Motor neuron (in vitro differentiated cells): ENCODE measurements at regions not wholly inside any gene's neighbourhood (a gene's known extent, or its start where the extent isn't known, plus 50 kb on each side); places are given as distances from the start of the nearest gene placed in this dataset.
A peak's percentile ranks its signal among the peaks of the same experiment; 100 is the strongest.

ENCODE experiments used
- ATAC-seq, 8 experiments: fragments of 200-7000 bp; cut with Tn5 transposase; replicated peaks in 6 of 8; 2 replicates each; pipeline ENCODE4 v1.8.0; 2021; ENCODE audit warnings: mild to moderate bottlenecking in 8 of 8, moderate library complexity in 8 of 8
- H3K27ac ChIP-seq, 2 donors: fragments of 250-450 bp; sonication (Bioruptor Pico); 2 replicates each; pipeline ENCODE4 v1.9.0; 2021; ENCODE audit warnings: antibody characterized with exemption in 2 of 2, mild to moderate bottlenecking in 2 of 2, moderate library complexity in 1 of 2
- H3K4me1 ChIP-seq, 2 donors: fragments of 250-450 bp; sonication (Bioruptor Pico); replicated peaks in 1 of 2; 2 replicates each; pipeline ENCODE4 v1.6.1; 2021; ENCODE audit warnings: antibody characterized with exemption in 2 of 2, mild to moderate bottlenecking in 2 of 2, moderate library complexity in 1 of 2
- H3K4me3 ChIP-seq, 5 donors: fragments of 250-450 bp; sonication (Bioruptor Pico); 2 replicates each; pipeline ENCODE4 v1.9.0; 2021; ENCODE audit warnings: antibody characterized with exemption in 5 of 5, mild to moderate bottlenecking in 5 of 5, moderate library complexity in 4 of 5
- WGBS, 10 experiments: fragments of 450-650 bp; shearing (Covaris generic); methylation state at CpG; one replicate each; pipeline ENCODE4 v1.0.0; 2022; 5-methylcytosine and 5-hydroxymethylcytosine counted together
- in situ Hi-C, 9 experiments: fragments of 400-800 bp; cut with MboI; loops; one replicate each; pipeline ENCODE4 v1.15.0; 2021; ENCODE audit warnings: low sequenced_read_pairs in 9 of 9, low pct_unique_long_range_greater_than_20kb in 2 of 9; ENCODE audit not compliant: unreplicated experiment in 9 of 9

DNA sequence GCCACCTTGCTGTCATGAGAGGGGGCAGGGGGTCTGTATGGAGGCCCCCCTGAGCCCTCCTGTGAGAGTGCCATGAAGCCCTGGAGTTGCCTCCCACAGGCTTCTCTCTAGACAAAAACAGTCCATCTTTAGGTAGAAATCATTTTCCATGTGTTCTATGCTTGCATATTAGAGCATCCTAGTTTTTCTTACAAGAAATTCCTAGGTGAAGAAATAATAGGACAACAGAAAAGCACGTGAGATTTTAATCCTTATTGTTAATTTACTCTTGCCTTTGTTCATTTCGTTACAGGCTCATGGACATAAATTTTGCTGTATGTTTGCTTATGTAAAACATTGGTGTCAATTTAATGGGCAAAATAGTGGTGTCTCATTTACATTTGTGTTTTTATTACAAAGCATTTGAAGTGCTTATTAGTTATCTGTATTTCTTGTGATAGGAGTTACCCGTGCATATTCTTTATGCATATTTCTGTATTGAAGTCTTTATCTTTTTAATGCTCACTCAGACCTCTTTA is 336.9 kb upstream of the RAB6C start:
- 0 to 100% (median 72%) methylated on average over 2 to 3 of the region's 3 CpGs; no CpG with 5 or more reads in 1 of the 10 experiments for WGBS, 10 experiments
- ATAC-seq, result no peak
- Histone ChIP-seq H3K4me3 (no peak overlapping the region), H3K4me1 (peaks cover 0 to 3% of the 10 kb centered on the region in 2 donors), H3K27ac (no peak overlapping the region)
- in situ Hi-C loops, result no loop called here

DNA sequence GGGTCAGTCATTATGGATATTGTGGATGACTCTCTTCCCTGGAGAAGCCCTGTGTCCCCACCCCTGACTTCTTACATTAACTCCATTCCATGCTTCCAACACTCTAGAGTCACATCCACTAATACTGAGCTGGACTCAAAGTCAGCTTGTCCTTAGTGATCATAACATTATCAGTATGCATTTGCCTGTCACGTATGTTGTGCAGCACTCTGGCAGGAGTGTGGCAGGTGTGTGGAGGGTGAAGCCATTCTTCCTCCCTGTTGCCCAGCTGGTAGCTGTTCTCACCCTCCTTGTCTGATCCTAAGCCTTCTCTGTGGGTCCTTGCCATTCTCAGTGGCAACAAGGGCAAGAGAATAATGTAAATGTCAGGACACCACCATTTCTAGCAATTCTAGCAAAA is 334.1 kb upstream of the RAB6C start:
- WGBS, 10 experiments, result 0 to 100% (median 100%) methylated on average over 1 of the region's 1 CpG; no CpG with 5 or more reads in 6 of the 10 experiments
- no peak overlapping the region for H3K27ac ChIP-seq
- ATAC-seq, result no peak
- no peak overlapping the region for H3K4me3 ChIP-seq
- in situ Hi-C loops, result no loop called here
- peaks cover 0 to 3% of the 10 kb centered on the region in 2 donors for H3K4me1 ChIP-seq

DNA sequence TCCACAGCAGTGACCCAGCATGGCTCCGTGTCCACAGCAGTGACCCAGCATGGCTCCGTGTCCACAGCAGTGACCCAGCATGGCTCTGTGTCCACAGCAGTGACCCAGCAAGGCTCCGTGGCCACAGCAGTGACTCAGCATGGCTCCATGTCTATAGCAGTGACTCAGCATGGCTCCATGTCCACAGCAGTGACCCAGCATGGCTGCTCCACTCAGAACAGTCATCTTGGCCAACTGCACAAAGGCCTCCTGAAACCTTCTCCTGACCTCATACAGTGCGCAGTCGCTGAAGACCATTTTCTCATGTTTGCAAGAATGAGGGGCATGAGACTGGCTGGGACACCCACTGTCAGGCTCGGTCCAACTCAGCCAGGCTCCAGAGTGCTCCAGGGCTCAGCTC is 333.4 kb upstream of the RAB6C start:
- H3K27ac ChIP-seq, result no peak overlapping the region
- WGBS, 10 experiments, result 10 to 91% (median 53%) methylated on average over 1 to 4 of the region's 6 CpGs; no CpG with 5 or more reads in 4 of the 10 experiments
- in situ Hi-C loops, result no loop called here
- H3K4me3 ChIP-seq, result no peak overlapping the region
- H3K4me1 ChIP-seq, result peaks cover 0 to 3% of the 10 kb centered on the region in 2 donors
- no peak for ATAC-seq

DNA sequence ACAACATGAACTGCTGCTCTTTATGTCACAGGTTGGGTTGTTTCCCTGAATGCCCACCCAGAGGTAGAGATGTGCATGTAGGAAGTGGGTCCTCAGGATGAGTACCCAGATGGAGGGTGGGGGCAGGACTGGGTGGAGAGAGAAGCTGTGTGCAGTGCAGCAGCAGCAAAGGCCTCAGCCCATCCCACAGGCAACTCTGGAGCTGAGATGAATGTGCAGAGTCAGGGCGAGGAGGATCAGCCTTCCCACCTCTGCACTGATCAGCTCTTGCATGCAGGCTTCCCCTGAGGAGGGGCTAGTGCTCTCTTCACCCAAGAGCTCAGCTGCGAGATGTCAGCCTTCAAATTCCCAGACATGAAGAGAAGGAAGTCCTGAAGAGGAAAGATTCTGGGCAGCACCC is 326.2 kb upstream of the RAB6C start:
- peak in 6 of 8 experiments; percentile 49 to 87 (median 72) for ATAC-seq
- Histone ChIP-seq H3K4me1 (peaks cover 21 to 22% of the 10 kb centered on the region in 2 donors), H3K4me3 (no peak overlapping the region), H3K27ac (no peak overlapping the region)
- 14 to 60% (median 38%) methylated on average over 1 to 2 of the region's 2 CpGs; no CpG with 5 or more reads in 6 of the 10 experiments for WGBS, 10 experiments
- in situ Hi-C loops, result no loop called here

DNA sequence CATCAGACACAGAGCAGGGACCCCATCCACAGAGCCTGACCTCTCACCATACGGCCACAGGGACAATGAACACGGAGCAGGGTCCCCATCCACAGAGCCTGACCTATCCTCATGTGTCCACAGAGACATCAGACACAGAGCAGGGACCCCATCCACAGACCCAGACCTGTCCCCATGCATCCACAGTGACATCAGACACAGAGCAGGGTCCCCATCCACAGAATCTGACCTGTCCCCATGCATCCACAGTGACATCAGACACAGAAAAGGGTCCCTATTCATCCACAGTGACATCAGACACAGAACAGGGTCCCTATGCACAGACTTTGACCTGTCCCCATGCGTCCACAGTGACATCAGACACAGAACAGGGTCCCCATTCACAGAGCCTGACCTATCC is 325.1 kb upstream of the RAB6C start:
- Histone ChIP-seq H3K4me3 (no peak overlapping the region), H3K27ac (no peak overlapping the region), H3K4me1 (peaks cover 21 to 22% of the 10 kb centered on the region in 2 donors)
- WGBS, 10 experiments, result 80 to 100% (median 100%) methylated on average over 1 of the region's 3 CpGs; no CpG with 5 or more reads in 7 of the 10 experiments
- ATAC-seq, result peak in 1 of 8 experiments; percentile 41
- in situ Hi-C loops, result no loop called here

DNA sequence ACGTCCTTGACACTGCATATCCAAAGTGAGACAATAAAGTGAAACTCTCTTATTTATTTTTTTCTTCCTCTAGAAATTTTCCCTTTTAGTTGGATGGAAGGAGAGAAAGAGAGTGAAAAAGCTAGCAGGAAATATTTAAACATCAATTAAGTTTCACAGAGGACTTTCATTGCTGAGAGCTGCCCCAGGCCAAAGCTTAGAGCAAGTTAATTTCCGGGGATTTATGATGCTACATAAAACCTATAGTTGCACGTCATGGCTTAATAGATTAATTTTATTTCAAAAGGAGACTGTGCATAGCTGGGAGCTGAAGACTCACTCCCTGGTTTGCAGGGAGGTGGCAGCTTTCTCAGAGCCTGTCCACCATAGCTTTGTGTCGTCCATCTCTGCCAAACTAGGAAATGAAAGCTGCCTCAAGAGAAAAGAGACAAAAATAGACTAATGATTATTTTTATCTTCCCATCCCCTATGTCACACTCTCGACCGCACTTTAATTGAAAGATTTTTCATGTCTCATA is 323.3 kb upstream of the RAB6C start:
- WGBS, 10 experiments, result 2 to 76% (median 57%) methylated on average over 1 to 6 of the region's 6 CpGs
- Histone ChIP-seq H3K4me1 (peaks cover 21 to 22% of the 10 kb centered on the region in 2 donors), H3K27ac (peak overlapping the region in 1 of 2 donors; percentile 33), H3K4me3 (no peak overlapping the region)
- ATAC-seq, result peak in 5 of 8 experiments; percentile 32 to 82 (median 75)
- in situ Hi-C loops, result no loop called here

DNA sequence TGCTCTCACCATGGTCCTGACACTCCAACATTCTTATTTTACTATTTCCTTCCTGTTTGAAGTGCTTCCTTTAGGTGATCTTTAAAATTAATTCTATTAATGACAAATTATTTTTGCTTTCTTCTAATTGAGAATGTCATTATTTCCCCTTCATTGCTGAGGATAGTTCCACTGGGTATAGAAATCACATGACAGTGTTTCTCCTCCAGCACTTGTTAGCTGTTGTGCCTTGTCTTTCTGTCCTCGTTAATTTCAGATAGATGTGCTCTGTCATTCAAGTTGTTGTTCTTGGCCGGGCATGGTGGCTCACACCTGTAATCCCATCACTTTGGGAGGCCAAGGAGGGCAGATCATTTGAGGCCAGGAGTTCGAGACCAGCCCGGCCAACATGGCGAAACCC is 321.0 kb upstream of the RAB6C start:
- 30 to 100% (median 100%) methylated on average over 1 to 5 of the region's 5 CpGs; no CpG with 5 or more reads in 5 of the 10 experiments for WGBS, 10 experiments
- ATAC-seq, result no peak
- no peak overlapping the region for H3K4me3 ChIP-seq
- peaks cover 21 to 22% of the 10 kb centered on the region in 2 donors for H3K4me1 ChIP-seq
- in situ Hi-C loops, result no loop called here
- no peak overlapping the region for H3K27ac ChIP-seq

DNA sequence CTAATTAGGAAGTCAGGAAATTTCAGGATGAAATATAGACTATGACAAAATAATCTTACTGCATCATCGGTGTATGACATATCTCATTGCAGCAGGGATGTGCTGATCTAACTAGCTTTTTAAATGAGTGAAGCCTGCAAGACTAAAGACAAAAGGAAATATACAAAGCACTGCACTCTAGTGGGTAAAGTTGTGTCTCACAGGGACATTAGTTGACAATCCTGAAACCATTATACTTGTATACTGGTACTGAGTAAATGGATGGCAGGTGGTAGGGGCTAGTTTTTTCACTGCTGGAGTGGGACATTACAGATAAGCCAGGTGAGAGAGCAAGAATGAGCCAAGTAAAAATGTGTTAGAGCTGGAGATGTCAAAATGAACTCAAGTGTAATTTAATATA is 317.5 kb upstream of the RAB6C start:
- peak in 3 of 8 experiments; percentile 33 to 81 (median 56) for ATAC-seq
- 0 to 100% (median 68%) methylated on average over 1 of the region's 1 CpG; no CpG with 5 or more reads in 2 of the 10 experiments for WGBS, 10 experiments
- in situ Hi-C loops, result no loop called here
- Histone ChIP-seq H3K4me3 (no peak overlapping the region), H3K27ac (no peak overlapping the region), H3K4me1 (peaks cover 8% of the 10 kb centered on the region in 2 donors)

DNA sequence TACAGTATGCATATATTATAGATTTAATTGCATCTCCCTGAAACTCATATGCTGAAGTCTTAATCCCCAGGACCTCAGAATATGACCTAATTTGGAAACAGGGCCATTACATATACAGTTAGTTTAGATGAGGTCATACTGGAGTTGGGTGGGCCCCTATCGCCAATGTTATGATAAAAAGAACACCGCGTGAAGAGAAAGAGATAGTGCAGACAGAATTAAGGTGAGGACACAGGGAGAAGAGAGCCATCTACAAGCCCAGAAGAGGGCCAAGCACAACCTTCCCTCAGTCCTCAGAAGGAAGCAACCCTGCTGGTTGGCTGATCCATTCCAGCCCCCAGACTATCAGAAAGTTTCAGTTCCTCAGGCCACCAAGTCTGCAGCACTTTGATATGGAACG is 311.9 kb upstream of the RAB6C start:
- in situ Hi-C loops, result no loop called here
- Histone ChIP-seq H3K4me3 (no peak overlapping the region), H3K27ac (no peak overlapping the region), H3K4me1 (no peaks in the 10 kb centered on the region)
- 0 to 100% (median 83%) methylated on average over 1 to 4 of the region's 4 CpGs; no CpG with 5 or more reads in 1 of the 10 experiments for WGBS, 10 experiments
- peak in 3 of 8 experiments; percentile 26 to 64 (median 40) for ATAC-seq

DNA sequence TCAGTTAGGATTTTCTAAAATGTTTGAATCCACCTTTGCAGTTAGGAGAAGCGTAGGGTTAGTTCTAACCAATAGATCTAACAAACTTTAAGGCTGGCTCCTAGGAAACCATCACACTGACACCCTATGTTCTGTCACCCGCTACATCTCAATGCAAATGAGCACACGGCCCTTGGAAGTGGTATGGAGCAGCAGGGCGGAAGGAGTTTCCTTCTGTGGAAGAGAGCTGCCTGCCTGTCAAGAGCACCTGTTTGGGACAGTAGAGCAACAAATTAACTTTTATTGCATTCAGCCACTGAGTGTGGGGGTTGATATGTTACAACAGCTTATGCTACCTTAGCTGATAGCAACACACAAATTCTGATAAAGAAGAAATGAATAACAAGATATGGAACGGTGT is 306.9 kb upstream of the RAB6C start:
- in situ Hi-C loops, result no loop called here
- Histone ChIP-seq H3K4me1 (peaks cover 18 to 23% of the 10 kb centered on the region in 2 donors), H3K4me3 (no peak overlapping the region), H3K27ac (no peak overlapping the region)
- WGBS, 10 experiments, result 0 to 100% (median 86%) methylated on average over 1 to 5 of the region's 5 CpGs; no CpG with 5 or more reads in 3 of the 10 experiments
- no peak for ATAC-seq

DNA sequence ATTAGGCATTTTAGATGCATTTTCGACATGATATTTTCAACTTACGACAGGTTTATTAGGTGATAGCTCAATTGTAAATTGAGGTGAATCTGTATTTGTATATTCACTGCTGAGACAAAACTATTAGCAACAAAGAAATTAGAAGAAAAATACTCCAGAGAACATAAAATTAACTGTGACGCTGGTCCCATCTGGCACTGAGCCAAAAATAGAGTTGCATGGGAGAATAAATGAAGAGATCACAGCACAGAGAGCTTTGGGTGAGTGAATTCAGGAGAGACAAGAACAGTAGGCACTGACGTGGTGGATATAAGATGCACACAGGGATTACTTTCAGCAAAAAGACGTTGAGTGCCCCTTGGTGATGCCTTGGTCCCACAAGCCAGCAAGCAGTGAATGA is 306.2 kb upstream of the RAB6C start:
- Histone ChIP-seq H3K4me3 (no peak overlapping the region), H3K4me1 (peaks cover 18 to 23% of the 10 kb centered on the region in 2 donors), H3K27ac (no peak overlapping the region)
- in situ Hi-C loops, result no loop called here
- WGBS, 10 experiments, result 14 to 100% (median 64%) methylated on average over 2 to 5 of the region's 5 CpGs; no CpG with 5 or more reads in 2 of the 10 experiments
- ATAC-seq, result peak in 3 of 8 experiments; percentile 21 to 34 (median 22)

DNA sequence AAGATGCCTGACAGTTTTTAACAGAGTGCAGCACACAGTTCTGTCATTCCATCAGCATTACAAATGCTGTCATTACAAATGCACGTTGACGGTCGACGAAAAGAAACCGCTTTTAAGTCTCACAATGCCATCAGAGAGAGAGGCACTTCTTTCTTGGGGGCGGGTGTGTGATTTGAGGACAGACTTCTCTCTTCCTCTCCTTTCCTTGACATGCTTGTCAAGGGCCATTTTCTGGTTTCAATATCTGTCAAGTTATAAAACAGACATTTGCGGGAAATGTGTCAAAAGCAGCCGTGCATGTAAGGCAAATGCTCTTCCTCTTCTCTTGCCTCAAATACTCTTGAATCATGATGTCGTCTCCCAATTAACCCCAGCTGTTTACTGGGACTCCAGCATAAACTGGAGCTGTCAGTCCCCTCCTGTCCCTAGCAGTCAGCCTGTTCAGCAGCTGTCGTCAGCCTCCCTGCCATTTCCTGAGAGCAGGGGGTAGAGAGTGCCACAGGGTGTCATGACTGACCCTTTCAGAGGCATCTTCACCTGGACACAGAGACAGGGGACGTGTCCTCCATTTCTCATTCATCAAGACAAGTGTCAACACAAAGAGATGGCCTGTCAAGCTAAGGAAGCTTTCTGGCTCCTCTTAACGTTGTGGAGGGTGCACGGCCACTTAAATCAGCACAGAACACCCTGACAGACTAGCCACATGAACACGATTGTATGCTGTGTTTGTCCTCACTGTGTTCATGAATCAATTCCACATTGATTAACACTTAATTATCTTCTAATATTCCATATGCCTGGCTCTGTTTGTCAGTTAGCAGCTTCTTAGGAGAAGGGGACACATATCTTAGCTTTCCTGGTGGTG is 305.4 kb upstream of the RAB6C start:
- in situ Hi-C loops, result no loop called here
- WGBS, 10 experiments, result 0 to 40% (median 20%) methylated on average over 2 to 10 of the region's 14 CpGs
- Histone ChIP-seq H3K27ac (no peak overlapping the region), H3K4me3 (no peak overlapping the region), H3K4me1 (peaks cover 18 to 28% of the 10 kb centered on the region in 2 donors)
- peak in 7 of 8 experiments; percentile 46 to 85 (median 83) for ATAC-seq

DNA sequence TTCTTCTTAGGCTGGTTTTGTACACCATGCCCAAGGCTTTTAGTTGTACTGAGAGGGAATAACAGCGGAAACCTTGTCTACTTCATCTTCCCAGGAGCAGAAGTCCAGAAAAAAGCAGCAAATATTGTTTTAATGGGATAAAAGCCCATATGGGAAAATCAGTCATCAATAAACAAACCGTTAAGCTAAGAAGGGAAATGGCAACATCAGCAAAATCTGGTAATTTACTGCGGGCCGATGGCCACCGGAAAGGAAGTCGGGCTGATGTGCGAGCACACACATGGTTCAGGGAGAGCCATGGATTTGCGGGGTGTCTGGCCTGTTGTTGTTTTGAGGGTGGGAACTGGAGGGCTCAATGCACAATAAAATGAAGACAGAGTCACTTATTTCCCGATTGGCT is 300.7 kb upstream of the RAB6C start:
- ATAC-seq, result no peak
- H3K4me1 ChIP-seq, result peaks cover 13 to 24% of the 10 kb centered on the region in 2 donors
- WGBS, 10 experiments, result 30 to 96% (median 64%) methylated on average over 1 to 9 of the region's 9 CpGs; no CpG with 5 or more reads in 1 of the 10 experiments
- H3K4me3 ChIP-seq, result no peak overlapping the region
- no peak overlapping the region for H3K27ac ChIP-seq
- in situ Hi-C loops, result no loop called here
